H1 (cell line): ENCODE measurements at regions not wholly inside any gene's neighbourhood (a gene's known extent, or its start where the extent isn't known, plus 50 kb on each side); places are given as distances from the start of the nearest gene placed in this dataset.

Experiments
- CTCF ChIA-PET: fragments of 300-600 bp; sonication (Branson Sonifier 250); formaldehyde crosslinking; loops from one replicate; lab custom pipeline; 2021; ENCODE audit not compliant: partially characterized antibody; lab: Charles Lee
- POLR2A ChIA-PET: fragments of 300-600 bp; sonication (Branson Sonifier 250); formaldehyde crosslinking; loops from one replicate; lab custom pipeline; 2021; ENCODE audit warnings: inconsistent platforms; ENCODE audit not compliant: partially characterized antibody; lab: Charles Lee
- DNase-seq, 2 experiments: peaks; one replicate each; pipeline versions ENCODE4 v3.0.0 to v3.0.0-alpha.2; 2010 to 2022; ENCODE audit warnings: low spot score in 2 of 2, low read depth in 1 of 2, mixed read lengths in 1 of 2
- FAIRE-seq: peaks from 2 replicates; lab custom pipeline; 2011; peaks lifted over from hg19 to GRCh38; lab: Jason Lieb, UNC
- H2AFZ ChIP-seq: 2 replicates; pipeline ENCODE4 v1.8.1; 2012; ENCODE audit warnings: low read length, inconsistent platforms
- H2AK5ac ChIP-seq: 2 replicates; pipeline ENCODE4 v1.6.1; 2013; ENCODE audit warnings: low read depth, low read length
- H2BK120ac ChIP-seq: replicated peaks from 2 replicates; pipeline ENCODE3; 2013; ENCODE audit warnings: low read depth, low read length, inconsistent platforms
- H2BK12ac ChIP-seq: 2 replicates; pipeline ENCODE4 v1.6.1; 2013; ENCODE audit warnings: low read depth, low read length
- H2BK15ac ChIP-seq: 2 replicates; pipeline ENCODE4 v1.6.1; 2013; ENCODE audit warnings: low read length
- H2BK20ac ChIP-seq: 2 replicates; pipeline ENCODE4 v1.6.1; 2013; ENCODE audit warnings: low read length
- H2BK5ac ChIP-seq: 2 replicates; pipeline ENCODE4 v1.6.1; 2013; ENCODE audit warnings: low read depth, low read length
- H3K14ac ChIP-seq: 2 replicates; pipeline ENCODE4 v1.6.1; 2013; ENCODE audit warnings: inconsistent platforms; ENCODE audit not compliant: insufficient read length
- H3K18ac ChIP-seq: 2 replicates; pipeline ENCODE4 v1.6.1; 2013; ENCODE audit warnings: low read length; ENCODE audit errors: extremely low read depth
- H3K23ac ChIP-seq: 2 replicates; pipeline ENCODE4 v1.6.1; 2013; ENCODE audit warnings: inconsistent platforms; ENCODE audit not compliant: insufficient read length
- H3K23me2 ChIP-seq: 2 replicates; pipeline ENCODE4 v1.6.1; 2013; ENCODE audit warnings: low read depth, low read length
- H3K27ac ChIP-seq: 2 replicates; pipeline ENCODE4 v1.6.1; 2011; ENCODE audit warnings: low read depth, low read length, inconsistent platforms
- H3K27me3 ChIP-seq, 4 experiments: replicated peaks in 1 of 4; 1 replicate in 1 of 4; 2 replicates in 3 of 4; pipeline versions ENCODE4 v1.6.1 to v1.8.1; 2011 to 2013; ENCODE audit warnings: low read length in 3 of 4, mild to moderate bottlenecking in 3 of 4, inconsistent platforms in 2 of 4, mixed read lengths in 2 of 4, moderate library complexity in 1 of 4; ENCODE audit not compliant: control insufficient read depth in 3 of 4, insufficient read depth in 3 of 4; ENCODE audit errors: extremely low read depth in 1 of 4
- H3K36me3 ChIP-seq, 4 experiments: 2 replicates each; pipeline versions ENCODE4 v1.6.1 to v1.8.1; 2011 to 2013; ENCODE audit warnings: mild to moderate bottlenecking in 4 of 4, low read length in 3 of 4, moderate library complexity in 2 of 4, control low read depth in 1 of 4, inconsistent platforms in 1 of 4; ENCODE audit not compliant: insufficient read depth in 4 of 4, control insufficient read depth in 2 of 4
- H3K4ac ChIP-seq: replicated peaks from 2 replicates; pipeline ENCODE3; 2013; ENCODE audit warnings: low read length, low read depth, mixed read lengths, inconsistent platforms; ENCODE audit not compliant: insufficient read length
- H3K4me1 ChIP-seq, 4 experiments: replicated peaks in 1 of 4; 1 replicate in 1 of 4; 2 replicates in 3 of 4; pipeline versions ENCODE4 v1.6.1 to v1.8.1; 2011 to 2013; ENCODE audit warnings: low read length in 3 of 4, inconsistent platforms in 2 of 4, mixed read lengths in 1 of 4; ENCODE audit not compliant: insufficient read depth in 4 of 4, control insufficient read depth in 3 of 4
- H3K4me2 ChIP-seq, 2 experiments: 2 replicates each; pipeline versions ENCODE4 v1.6.1 to v1.8.1; 2011 to 2013; ENCODE audit warnings: low read depth in 2 of 2, low read length in 2 of 2, control low read depth in 1 of 2, inconsistent platforms in 1 of 2, mild to moderate bottlenecking in 1 of 2; ENCODE audit not compliant: insufficient read depth in 1 of 2
- H3K4me3 ChIP-seq, 4 experiments: fragments of 200-600, 300-600 bp in 1 of 4; sonication (generic), shearing (Covaris generic), sonication (Bioruptor Twin) in 1 of 4; 2 replicates each; pipeline versions ENCODE4 v1.5.1 to v1.8.1; 2011 to 2016; ENCODE audit warnings: low read length in 4 of 4, low read depth in 3 of 4, control low read depth in 2 of 4, inconsistent platforms in 2 of 4, mild to moderate bottlenecking in 2 of 4, mixed read lengths in 1 of 4, moderate library complexity in 1 of 4; ENCODE audit not compliant: insufficient read depth in 2 of 4; ENCODE audit errors: extremely low read depth in 1 of 4
- H3K56ac ChIP-seq: replicated peaks from 2 replicates; pipeline ENCODE3; 2013; ENCODE audit warnings: low read depth, mild to moderate bottlenecking, mixed read lengths, low read length, inconsistent platforms; ENCODE audit not compliant: insufficient read length
- H3K79me1 ChIP-seq: 2 replicates; pipeline ENCODE4 v1.6.1; 2013; ENCODE audit warnings: low read depth, low read length, control low read depth
- H3K79me2 ChIP-seq, 2 experiments: 2 replicates each; pipeline versions ENCODE4 v1.6.1 to v1.8.1; 2012 to 2013; ENCODE audit warnings: low read length in 2 of 2, mild to moderate bottlenecking in 2 of 2, inconsistent platforms in 1 of 2; ENCODE audit not compliant: insufficient read depth in 2 of 2, control insufficient read depth in 1 of 2
- H3K9ac ChIP-seq, 4 experiments: replicated peaks in 1 of 4; 1 replicate in 1 of 4; 2 replicates in 3 of 4; pipeline versions ENCODE4 v1.6.1 to v1.8.1; 2011 to 2013; ENCODE audit warnings: low read depth in 3 of 4, low read length in 3 of 4, control low read depth in 2 of 4, mild to moderate bottlenecking in 2 of 4, moderate library complexity in 2 of 4, inconsistent platforms in 1 of 4; ENCODE audit errors: extremely low read depth in 1 of 4
- H3K9me3 ChIP-seq, 2 experiments: 2 replicates each; pipeline versions ENCODE4 v1.6.1 to v1.8.1; 2012 to 2013; ENCODE audit warnings: mild to moderate bottlenecking in 2 of 2, moderate library complexity in 2 of 2, control low read depth in 1 of 2, inconsistent platforms in 1 of 2, low read depth in 1 of 2, low read length in 1 of 2, mixed read lengths in 1 of 2; ENCODE audit not compliant: insufficient read depth in 2 of 2
- H4K20me1 ChIP-seq, 2 experiments: replicated peaks in 1 of 2; 2 replicates each; pipeline versions ENCODE3 to v1.8.1; 2011 to 2013; ENCODE audit warnings: inconsistent platforms in 2 of 2, low read length in 2 of 2, mild to moderate bottlenecking in 1 of 2; ENCODE audit not compliant: insufficient read depth in 2 of 2, control insufficient read depth in 1 of 2
- H4K5ac ChIP-seq: 2 replicates; pipeline ENCODE4 v1.6.1; 2013; ENCODE audit warnings: low read length, low read depth, mixed read lengths, inconsistent platforms; ENCODE audit not compliant: insufficient read length
- H4K8ac ChIP-seq: 2 replicates; pipeline ENCODE4 v1.8.0; 2013; ENCODE audit warnings: mild to moderate bottlenecking, moderate library complexity, low read length, inconsistent platforms; ENCODE audit not compliant: insufficient read depth; ENCODE audit errors: extremely low read depth
- H4K91ac ChIP-seq: replicated peaks from 2 replicates; pipeline ENCODE3; 2013; ENCODE audit warnings: low read length, mixed read lengths, inconsistent platforms; ENCODE audit not compliant: insufficient read length
- ATF2 ChIP-seq: IDR thresholded peaks from 2 replicates; pipeline ENCODE4 v1.6.1; 2012; ENCODE audit warnings: low read length, inconsistent platforms
- CBX8 ChIP-seq: fragments of 300-800, 300-1000 bp; sonication (generic); IDR thresholded peaks from 2 replicates; pipeline ENCODE4 v1.7.1; 2016; ENCODE audit warnings: low read depth, low read length, borderline replicate concordance
- CEBPB ChIP-seq: IDR thresholded peaks from 2 replicates; pipeline ENCODE4 v1.6.1; 2012; ENCODE audit warnings: low read depth, low read length
- EP300 ChIP-seq, 2 experiments: IDR thresholded peaks; 1 replicate in 1 of 2; 2 replicates in 1 of 2; pipeline ENCODE4 v1.6.1; 2011 to 2012; ENCODE audit warnings: low read depth in 2 of 2, low read length in 2 of 2, mild to moderate bottlenecking in 2 of 2, borderline replicate concordance in 1 of 2, inconsistent platforms in 1 of 2, moderate library complexity in 1 of 2
- EZH2 ChIP-seq: fragments of 200-600 bp; sonication (generic); IDR thresholded peaks from 2 replicates; pipeline ENCODE4 v1.7.1; 2012; ENCODE audit warnings: low read depth, mild to moderate bottlenecking, moderate library complexity, low read length, inconsistent platforms; ENCODE audit not compliant: severe bottlenecking
- KDM1A ChIP-seq: fragments of 200-600, 300-600 bp; sonication (generic); IDR thresholded peaks from 2 replicates; pipeline ENCODE4 v1.7.1; 2016; ENCODE audit warnings: mild to moderate bottlenecking, low read length, borderline replicate concordance
- MAFK ChIP-seq: IDR thresholded peaks from 2 replicates; pipeline ENCODE4 v1.6.1; 2012; ENCODE audit warnings: low read depth, mild to moderate bottlenecking, improper control_type of control experiment, low read length
- SIRT6 ChIP-seq: IDR thresholded peaks from one replicate; pipeline ENCODE4 v1.7.1; 2012; ENCODE audit warnings: low read length, inconsistent platforms
- SP4 ChIP-seq: IDR thresholded peaks from 2 replicates; pipeline ENCODE4 v1.6.1; 2012; ENCODE audit warnings: low read length, inconsistent platforms
- TBP ChIP-seq: IDR thresholded peaks from 2 replicates; pipeline ENCODE4 v1.6.1; 2011; ENCODE audit warnings: low read depth, low read length, improper control_type of control experiment
- TCF12 ChIP-seq: IDR thresholded peaks from 2 replicates; pipeline ENCODE4 v1.6.1; 2011; ENCODE audit warnings: low read depth, mild to moderate bottlenecking, low read length
- ZNF274 ChIP-seq: IDR thresholded peaks from 2 replicates; pipeline ENCODE4 v1.7.0; 2012; ENCODE audit warnings: low read length, borderline replicate concordance; ENCODE audit errors: extremely low read depth
- WGBS, 2 experiments: shearing (Covaris generic) in 1 of 2; methylation state at CpG; one replicate each; pipeline versions ENCODE4 v1.1.6 to v1.1.7; 2013 to 2015; ENCODE audit warnings: low lambda C conversion rate in 2 of 2, mixed read lengths in 2 of 2, inconsistent platforms in 1 of 2, low coverage in 1 of 2, missing lambda C conversion rate in 1 of 2; ENCODE audit not compliant: insufficient replicate concordance in 2 of 2, insufficient coverage in 1 of 2, insufficient read length in 1 of 2; ENCODE audit errors: extremely low coverage in 1 of 2, missing lambda C conversion rate in 1 of 2; 5-methylcytosine and 5-hydroxymethylcytosine counted together

- H3K14ac ChIP-seq, result no peak overlapping the region
- no peak overlapping the region for H3K4ac ChIP-seq
- no peak for DNase-seq
- 95% methylated on average over 2 of the region's 2 CpGs; no CpG with 5 or more reads in 1 of the 2 experiments for WGBS, 2 experiments
- no peaks in the 10 kb centered on the region for H3K36me3 ChIP-seq
- peak overlapping the region; percentile 7; the same call in 1 of the 2 replicates for H2AFZ ChIP-seq
- no peaks in the 10 kb centered on the region for H3K79me1 ChIP-seq
- no peak overlapping the region for H4K91ac ChIP-seq
- no peak for FAIRE-seq
- no peaks in the 10 kb centered on the region for H3K27me3 ChIP-seq
- no peak overlapping the region for H2AK5ac ChIP-seq
- H3K18ac ChIP-seq, result no peak overlapping the region
- no peak overlapping the region for H3K4me2 ChIP-seq
- H3K9ac ChIP-seq, result no peak overlapping the region
- peaks cover 0 to 3% (median 0%) of the 10 kb centered on the region in 4 experiments; a peak in 1 of 7 replicates for H3K4me1 ChIP-seq
- H2BK12ac ChIP-seq, result no peak overlapping the region
- H4K8ac ChIP-seq, result no peak overlapping the region
- H4K5ac ChIP-seq, result no peak overlapping the region
- CTCF ChIA-PET, result no interaction called here
- H3K9me3 ChIP-seq, result no peaks in the 10 kb centered on the region
- no peak overlapping the region for H3K56ac ChIP-seq
- POLR2A ChIA-PET, result no interaction called here
- H3K27ac ChIP-seq, result no peak overlapping the region
- H2BK20ac ChIP-seq, result no peak overlapping the region
- H4K20me1 ChIP-seq, result no peaks in the 10 kb centered on the region
- no peaks in the 10 kb centered on the region for H3K23me2 ChIP-seq
- no peak overlapping the region for H2BK5ac ChIP-seq
- H3K23ac ChIP-seq, result no peak overlapping the region
- H3K4me3 ChIP-seq, result no peak overlapping the region
- no peak overlapping the region for H2BK15ac ChIP-seq
- no peak overlapping the region for H2BK120ac ChIP-seq
- H3K79me2 ChIP-seq, result no peaks in the 10 kb centered on the region
- no peak for TF ChIP-seq ZNF274
- no peak for TF ChIP-seq TCF12
- no peak for TF ChIP-seq SP4
- no peak for TF ChIP-seq TBP
- TF ChIP-seq EP300 (IDR thresholded peaks at IDR 0.05; ENCODE audit: borderline replicate concordance in 1 of 2, low read depth in 2 of 2, low read length in 2 of 2), result no peak
- TF ChIP-seq ATF2, result no peak
- TF ChIP-seq EZH2, result no peak
- no peak for TF ChIP-seq CEBPB
- no peak for TF ChIP-seq KDM1A
- no peak for TF ChIP-seq SIRT6
- no peak for TF ChIP-seq CBX8
- no peak for TF ChIP-seq MAFK
Observed at GRCh38 chr4:96356591-96357370, 516.9 kb downstream of the PDHA2 start.
